HCT116 (cell line): ENCODE measurements at regions not wholly inside any gene's neighbourhood (a gene's known extent, or its start where the extent isn't known, plus 50 kb on each side); places are given as distances from the start of the nearest gene placed in this dataset.

Source experiments
- ATF3 ChIP-seq: IDR thresholded peaks from 2 replicates; pipeline ENCODE4 v1.6.1; 2012
- CEBPB ChIP-seq: IDR thresholded peaks from 2 replicates; pipeline ENCODE4 v1.6.1; 2012; ENCODE audit warnings: low read depth
- CTCF ChIP-seq, 3 experiments: fragments of 200-600 bp in 1 of 3; sonication (generic) in 1 of 3; IDR thresholded peaks in 2 of 3; conservative IDR thresholded peaks in 1 of 3; 2 replicates each; pipeline ENCODE4 v1.5.1; 2012 to 2017; ENCODE audit warnings: low read depth in 2 of 3, low read length in 2 of 3, antibody characterized with exemption in 1 of 3, borderline replicate concordance in 1 of 3, control low read depth in 1 of 3, mild to moderate bottlenecking in 1 of 3, mixed read lengths in 1 of 3, mixed run types in 1 of 3, moderate library complexity in 1 of 3; ENCODE audit not compliant: insufficient read depth in 1 of 3
- ELF1 ChIP-seq: IDR thresholded peaks from 2 replicates; pipeline ENCODE4 v1.6.1; 2012; ENCODE audit warnings: low read depth, borderline replicate concordance
- EZH2 ChIP-seq: fragments of 200-600 bp; sonication (generic); IDR thresholded peaks from 2 replicates; pipeline ENCODE4 v1.6.1; 2017; ENCODE audit warnings: antibody characterized with exemption, mixed run types
- EZH2phosphoT487 ChIP-seq: fragments of 200-600 bp; IDR thresholded peaks from 2 replicates; pipeline ENCODE4 v1.6.1; 2018; ENCODE audit warnings: antibody characterized with exemption, borderline replicate concordance
- JUND ChIP-seq: IDR thresholded peaks from 2 replicates; pipeline ENCODE4 v1.6.1; 2012
- POLR2A ChIP-seq: IDR thresholded peaks from 2 replicates; pipeline ENCODE4 v1.7.0; 2011; ENCODE audit warnings: borderline replicate concordance; ENCODE audit not compliant: insufficient read depth, insufficient read length; ENCODE audit errors: extremely low read depth
- RAD21 ChIP-seq: IDR thresholded peaks from 2 replicates; pipeline ENCODE4 v1.6.1; 2012; ENCODE audit warnings: low read depth, mild to moderate bottlenecking
- REST ChIP-seq: IDR thresholded peaks from 2 replicates; pipeline ENCODE4 v1.6.1; 2012; ENCODE audit warnings: low read depth
- TCF7L2 ChIP-seq: IDR thresholded peaks from 2 replicates; pipeline ENCODE4 v1.7.0; 2011; ENCODE audit warnings: borderline replicate concordance, inconsistent platforms; ENCODE audit not compliant: insufficient read depth, insufficient read length; ENCODE audit errors: extremely low read depth
- ZFX ChIP-seq: fragments of 450-650 bp; IDR thresholded peaks from 2 replicates; pipeline ENCODE4 v1.6.1; 2017
- ZNF274 ChIP-seq: fragments of 200-500 bp; sonication (Bioruptor generic); IDR thresholded peaks from 2 replicates; pipeline ENCODE4 v1.6.1; 2014; ENCODE audit warnings: mild to moderate bottlenecking, low read depth, low read length, inconsistent platforms
- TF ChIP-seq, protein P1 (sequence below): IDR thresholded peaks from 2 replicates; pipeline ENCODE4 v1.6.1; 2012

GRCh38 chr18:72613534-72613930 lies 69.4 kb upstream of the CBLN2 start:
- TF ChIP-seq, protein P1, sequence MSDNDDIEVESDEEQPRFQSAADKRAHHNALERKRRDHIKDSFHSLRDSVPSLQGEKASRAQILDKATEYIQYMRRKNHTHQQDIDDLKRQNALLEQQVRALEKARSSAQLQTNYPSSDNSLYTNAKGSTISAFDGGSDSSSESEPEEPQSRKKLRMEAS, result no peak
- TF ChIP-seq CTCF (IDR thresholded peaks at IDR 0.05 in 2 of 3, conservative IDR thresholded peaks at IDR 0.05 in 1 of 3; ENCODE audit: borderline replicate concordance in 1 of 3, insufficient read depth in 1 of 3, low read depth in 2 of 3, low read length in 2 of 3) (no peak), CEBPB (no peak), EZH2 (no peak), ATF3 (no peak), ZNF274 (no peak), POLR2A (no peak), RAD21 (no peak), EZH2phosphoT487 (no peak), TCF7L2 (no peak), REST (no peak), ZFX (no peak), JUND (no peak), ELF1 (no peak)
